Adrenal gland (tissue), 9 donors: ENCODE measurements at regions not wholly inside any gene's neighbourhood (a gene's known extent, or its start where the extent isn't known, plus 50 kb on each side); places are given as distances from the start of the nearest gene placed in this dataset.

Source experiments
- DNase-seq, 7 donors: peaks; one replicate each; pipeline ENCODE4 v3.0.0-alpha.2; 2019 to 2020
- H3K27ac ChIP-seq, 5 donors: fragments of 200-600 bp; sonication (generic) in 4 of 5; 1 replicate in 3 of 5; 2 replicates in 2 of 5; pipeline versions ENCODE4 v1.5.1 to v1.8.0; 2016 to 2020; ENCODE audit warnings: mild to moderate bottlenecking in 1 of 5
- H3K27me3 ChIP-seq: fragments of 200-600 bp; 2 replicates; pipeline ENCODE4 v1.8.0; 2021
- H3K36me3 ChIP-seq, 2 donors: fragments of 200-600 bp; replicated peaks in 1 of 2; 1 replicate in 1 of 2; 2 replicates in 1 of 2; pipeline versions ENCODE4 v1.5.1 to v1.8.0; 2018 to 2022
- H3K4me1 ChIP-seq, 2 donors: fragments of 200-600 bp; replicated peaks in 1 of 2; 1 replicate in 1 of 2; 2 replicates in 1 of 2; pipeline versions ENCODE4 v1.5.1 to v1.8.0; 2018 to 2021
- H3K4me3 ChIP-seq, 4 donors: fragments of 200-600 bp; sonication (generic) in 3 of 4; one replicate each; pipeline ENCODE4 v1.5.1; 2016 to 2018
- H3K9me3 ChIP-seq, 3 donors: fragments of 200-600 bp; sonication (generic) in 1 of 3; replicated peaks in 1 of 3; 1 replicate in 2 of 3; 2 replicates in 1 of 3; pipeline versions ENCODE4 v1.5.1 to v1.8.0; 2016 to 2021
- CTCF ChIP-seq, 6 experiments: fragments of 450-650 bp in 4 of 6; fragments of 200-600 bp in 2 of 6; sonication (generic) in 1 of 6; IDR thresholded peaks; 1 replicate in 5 of 6; 2 replicates in 1 of 6; pipeline versions ENCODE4 v1.5.1 to v1.8.0; 2016 to 2021; ENCODE audit warnings: antibody characterized with exemption in 6 of 6, mild to moderate bottlenecking in 2 of 6, moderate library complexity in 1 of 6
- POLR2A ChIP-seq, 2 donors: fragments of 450-650 bp; IDR thresholded peaks; one replicate each; pipeline ENCODE4 v1.6.1; 2017; ENCODE audit warnings: antibody characterized with exemption in 2 of 2, mild to moderate bottlenecking in 2 of 2, moderate library complexity in 1 of 2
- WGBS, 4 donors: extraction: QIAGEN DNeasy Blood & Tissue Kit in 2 of 4; methylation state at CpG; one replicate each; pipeline versions ENCODE4 v1.1.5 to v1.1.7; 2013 to 2017; 5-methylcytosine and 5-hydroxymethylcytosine counted together
- intact Hi-C, 2 donors: fragments of 100-400 bp; cut with DNase I; formaldehyde crosslinking; loops; one replicate each; pipeline versions ENCODE4 v1.14.1 to v1.15.0; 2022 to 2023
- donor health status: healthy with polysubstance abuse.
- donor health status: Bipolar disorder and iron deficiency.
- donor health status: DM: yes; HTN: yes; CAD: no.
- donor health status: DM: no; HTN: no; CAD: no.
- donor health status: DM: no; HTN: no; CAD: no.

DNA sequence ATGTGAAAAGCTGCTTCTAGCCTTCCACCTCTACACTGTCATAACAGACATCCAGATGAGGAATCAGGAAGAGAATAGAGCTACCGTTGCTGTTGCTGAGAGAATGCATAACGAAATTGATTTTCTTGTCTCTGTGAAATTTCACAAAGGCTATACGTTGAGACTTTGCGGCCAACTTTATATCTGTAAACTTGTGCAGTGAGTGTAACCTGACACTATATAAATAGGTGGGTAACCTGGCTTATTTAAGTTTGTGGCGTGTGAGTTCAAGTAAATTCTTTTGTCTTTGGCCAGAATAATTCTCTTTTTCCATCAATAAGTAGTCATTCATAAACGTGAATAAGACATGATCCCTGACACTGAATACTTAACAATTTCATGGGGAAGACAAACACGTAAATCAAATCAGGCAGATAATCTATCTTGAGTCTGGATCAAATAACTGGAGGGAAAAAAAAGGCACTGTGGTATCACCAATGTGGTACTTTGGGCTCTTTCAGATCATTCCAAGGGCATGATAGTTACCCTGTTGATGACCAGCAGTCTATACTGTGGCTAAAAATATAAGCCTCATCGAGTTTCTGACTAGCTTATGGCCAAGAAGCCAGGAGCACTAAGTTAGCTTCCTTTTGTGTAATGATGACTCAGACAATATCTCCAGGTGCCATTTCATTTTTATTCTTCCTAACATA lies 98.2 kb upstream of the RASA1 start:
- Histone ChIP-seq H3K27ac (no peak overlapping the region), H3K27me3 (no peaks in the 10 kb centered on the region), H3K36me3 (no peaks in the 10 kb centered on the region), H3K4me3 (no peak overlapping the region), H3K4me1 (no peaks in the 10 kb centered on the region), H3K9me3 (no peaks in the 10 kb centered on the region)
- TF ChIP-seq POLR2A (IDR thresholded peaks at IDR 0.05) (no peak), CTCF (IDR thresholded peaks at IDR 0.05) (no peak)
- DNase-seq, result no peak
- intact Hi-C loops, result no loop called here
- WGBS, 4 donors, result 56 to 63% (median 60%) methylated on average over 8 of the region's 8 CpGs

DNA sequence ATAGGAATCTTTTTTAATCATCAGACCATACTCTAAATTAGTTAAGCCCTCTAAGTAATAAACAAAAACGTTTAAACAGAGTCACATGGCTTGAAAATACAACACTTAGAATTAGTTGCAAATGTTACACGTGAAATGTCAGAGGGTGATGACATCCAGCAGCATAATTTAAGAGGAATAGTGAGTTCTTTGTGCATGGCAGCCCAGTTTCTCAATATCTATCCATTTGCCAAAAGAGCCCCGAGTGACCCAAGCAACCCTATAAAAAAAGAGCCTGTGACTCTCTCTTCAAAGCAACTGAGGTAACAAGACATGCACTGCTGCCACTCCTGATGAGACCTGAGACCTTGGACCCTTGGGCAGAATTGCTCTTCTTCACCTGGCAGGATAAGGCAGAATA lies 96.9 kb upstream of the RASA1 start:
- intact Hi-C loops, result no loop called here
- H3K4me3 ChIP-seq, result no peak overlapping the region
- no peaks in the 10 kb centered on the region for H3K4me1 ChIP-seq
- no peaks in the 10 kb centered on the region for H3K36me3 ChIP-seq
- no peaks in the 10 kb centered on the region for H3K9me3 ChIP-seq
- no peak for TF ChIP-seq CTCF (IDR thresholded peaks at IDR 0.05)
- no peak for TF ChIP-seq POLR2A (IDR thresholded peaks at IDR 0.05)
- no peaks in the 10 kb centered on the region for H3K27me3 ChIP-seq
- 52 to 68% (median 54%) methylated on average over 3 of the region's 3 CpGs for WGBS, 4 donors
- no peak for DNase-seq
- H3K27ac ChIP-seq, result no peak overlapping the region

- no peak overlapping the region for H3K4me3 ChIP-seq
- DNase-seq, result no peak
- no peaks in the 10 kb centered on the region for H3K9me3 ChIP-seq
- no peaks in the 10 kb centered on the region for H3K27me3 ChIP-seq
- no peaks in the 10 kb centered on the region for H3K36me3 ChIP-seq
- H3K27ac ChIP-seq, result no peak overlapping the region
- H3K4me1 ChIP-seq, result no peaks in the 10 kb centered on the region
- 38 to 50% (median 48%) methylated on average over 4 of the region's 4 CpGs for WGBS, 4 donors
- intact Hi-C loops, result no loop called here
- TF ChIP-seq CTCF (IDR thresholded peaks at IDR 0.05), result no peak
- no peak for TF ChIP-seq POLR2A (IDR thresholded peaks at IDR 0.05)
These were observed 85.0 kb upstream of the RASA1 start for GRCh38 chr5:87182649-87183048.

DNA sequence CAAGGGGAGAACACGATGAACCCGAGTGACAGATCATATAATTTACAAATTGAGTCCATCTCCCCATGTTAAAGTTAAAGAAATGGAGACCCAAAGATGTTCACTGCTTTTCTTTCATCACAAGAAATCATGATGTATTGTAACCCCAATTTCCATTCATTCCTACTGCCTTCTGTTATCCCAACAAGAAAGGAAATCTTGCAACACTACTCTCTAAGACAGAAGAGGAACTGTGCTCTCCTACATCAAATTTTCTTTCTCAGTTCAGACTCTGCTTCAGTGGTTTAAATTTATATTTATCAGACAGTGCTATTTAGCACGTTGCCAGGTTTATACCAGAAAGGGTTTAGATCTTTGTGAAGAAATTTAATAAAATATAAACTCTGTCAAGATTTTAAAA lies 83.8 kb upstream of the RASA1 start:
- H3K9me3 ChIP-seq, result no peaks in the 10 kb centered on the region
- intact Hi-C loops, result no loop called here
- no peak overlapping the region for H3K27ac ChIP-seq
- no peaks in the 10 kb centered on the region for H3K27me3 ChIP-seq
- no peak overlapping the region for H3K4me3 ChIP-seq
- TF ChIP-seq CTCF (IDR thresholded peaks at IDR 0.05) (no peak), POLR2A (IDR thresholded peaks at IDR 0.05) (no peak)
- DNase-seq, result no peak
- H3K4me1 ChIP-seq, result no peaks in the 10 kb centered on the region
- no peaks in the 10 kb centered on the region for H3K36me3 ChIP-seq
- WGBS, 4 donors, result 64 to 69% (median 68%) methylated on average over 3 of the region's 3 CpGs
